ENCODE measurements at regions not wholly inside any gene's neighbourhood (a gene's known extent, or its start where the extent isn't known, plus 50 kb on each side); places are given as distances from the start of the nearest gene placed in this dataset.

- TF ChIP-seq, protein P1, sequence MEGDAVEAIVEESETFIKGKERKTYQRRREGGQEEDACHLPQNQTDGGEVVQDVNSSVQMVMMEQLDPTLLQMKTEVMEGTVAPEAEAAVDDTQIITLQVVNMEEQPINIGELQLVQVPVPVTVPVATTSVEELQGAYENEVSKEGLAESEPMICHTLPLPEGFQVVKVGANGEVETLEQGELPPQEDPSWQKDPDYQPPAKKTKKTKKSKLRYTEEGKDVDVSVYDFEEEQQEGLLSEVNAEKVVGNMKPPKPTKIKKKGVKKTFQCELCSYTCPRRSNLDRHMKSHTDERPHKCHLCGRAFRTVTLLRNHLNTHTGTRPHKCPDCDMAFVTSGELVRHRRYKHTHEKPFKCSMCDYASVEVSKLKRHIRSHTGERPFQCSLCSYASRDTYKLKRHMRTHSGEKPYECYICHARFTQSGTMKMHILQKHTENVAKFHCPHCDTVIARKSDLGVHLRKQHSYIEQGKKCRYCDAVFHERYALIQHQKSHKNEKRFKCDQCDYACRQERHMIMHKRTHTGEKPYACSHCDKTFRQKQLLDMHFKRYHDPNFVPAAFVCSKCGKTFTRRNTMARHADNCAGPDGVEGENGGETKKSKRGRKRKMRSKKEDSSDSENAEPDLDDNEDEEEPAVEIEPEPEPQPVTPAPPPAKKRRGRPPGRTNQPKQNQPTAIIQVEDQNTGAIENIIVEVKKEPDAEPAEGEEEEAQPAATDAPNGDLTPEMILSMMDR (optimal IDR thresholded peaks at IDR 0.05 in 1 of 3, IDR thresholded peaks at IDR 0.05 in 1 of 3, conservative IDR thresholded peaks at IDR 0.05 in 1 of 3; ENCODE audit: extremely low read depth in 1 of 3, insufficient read depth in 2 of 3, low read length in 3 of 3): no peak
- no peak for TF ChIP-seq EZH2 (IDR thresholded peaks at IDR 0.05; ENCODE audit: low read length)
Measured at GRCh38 chr1:170376801-170377385, 155.1 kb upstream of the GORAB start.

Data from keratinocyte (primary cell).